K562 (cell line): ENCODE measurements at regions not wholly inside any gene's neighbourhood (a gene's known extent, or its start where the extent isn't known, plus 50 kb on each side); places are given as distances from the start of the nearest gene placed in this dataset.

ENCODE experiments used
- ATAC-seq: fragments of 200-7000 bp; cut with Tn5 transposase; 3 replicates; pipeline ENCODE4 v1.9.1; 2020; ENCODE audit warnings: moderate library complexity
- BruUV-seq: library from RNA; stranded (reverse); fragments of 400-500 nt; replicated peaks from 2 replicates; lab custom pipeline; 2021; lab: Mats Ljungman, UMichigan
- CTCF ChIA-PET: fragments of 300-600 bp; formaldehyde crosslinking; extraction: SDS; loops from one replicate; lab custom pipeline; 2021; ENCODE audit warnings: low intra/inter-chr PET ratio; lab: Yijun Ruan, JAX
- POLR2A ChIA-PET: fragments of 300-600, 350-650 bp; sonication (Branson Sonifier 250); formaldehyde crosslinking; extraction: SDS; loops from one replicate; lab custom pipeline; 2021; ENCODE audit warnings: antibody characterized with exemption, inconsistent platforms; lab: Yijun Ruan, JAX
- DNase-seq, 4 experiments: peaks; one replicate each; pipeline versions ENCODE4 v3.0.0 to v3.0.0-alpha.2; 2011 to 2018; ENCODE audit warnings: low spot score in 3 of 4, mixed read lengths in 3 of 4; ENCODE audit errors: extremely low read depth in 1 of 4
- FAIRE-seq: peaks from 2 replicates; lab custom pipeline; 2011; peaks lifted over from hg19 to GRCh38; lab: Jason Lieb, UNC
- H2AFZ ChIP-seq: 2 replicates; pipeline ENCODE4 v1.6.0; 2011; ENCODE audit warnings: low read depth, low read length, control low read depth, inconsistent platforms
- H3K27ac ChIP-seq: fragments of 200-600 bp; 3 replicates; pipeline ENCODE4 v1.8.0; 2011; ENCODE audit warnings: low read depth, mild to moderate bottlenecking, control low read depth, inconsistent platforms, low read length, moderate library complexity, mixed read lengths; ENCODE audit errors: extremely low read depth
- H3K27me3 ChIP-seq, 2 experiments: fragments of 300-600 bp in 1 of 2; 2 replicates in 1 of 2; 3 replicates in 1 of 2; pipeline versions ENCODE4 v1.6.0 to v1.8.0; 2011; ENCODE audit warnings: inconsistent platforms in 2 of 2, low read length in 2 of 2, mild to moderate bottlenecking in 1 of 2, mixed read lengths in 1 of 2, moderate library complexity in 1 of 2; ENCODE audit not compliant: control insufficient read depth in 2 of 2, insufficient read depth in 2 of 2
- H3K36me3 ChIP-seq: fragments of 300-600 bp; 3 replicates; pipeline ENCODE4 v1.8.0; 2011; ENCODE audit warnings: mild to moderate bottlenecking, low read length, inconsistent platforms; ENCODE audit not compliant: control insufficient read depth, insufficient read depth
- H3K4me1 ChIP-seq, 2 experiments: fragments of 200-600 bp in 1 of 2; replicated peaks in 1 of 2; 2 replicates in 1 of 2; 3 replicates in 1 of 2; pipeline versions ENCODE4 v1.5.1 to v1.8.0; 2011; ENCODE audit warnings: inconsistent platforms in 2 of 2, low read length in 2 of 2, mild to moderate bottlenecking in 1 of 2, mixed read lengths in 1 of 2, moderate library complexity in 1 of 2; ENCODE audit not compliant: control insufficient read depth in 2 of 2, insufficient read depth in 2 of 2
- H3K4me2 ChIP-seq: 2 replicates; pipeline ENCODE4 v1.6.1; 2011; ENCODE audit warnings: low read length, control low read depth, inconsistent platforms, mixed read lengths; ENCODE audit not compliant: insufficient read depth
- H3K4me3 ChIP-seq: fragments of 200-600 bp; sonication (generic), shearing (Covaris generic); 2 replicates; pipeline ENCODE4 v1.5.1; 2016; ENCODE audit warnings: control low read depth, inconsistent platforms
- H3K79me2 ChIP-seq: fragments of 200-600 bp; 3 replicates; pipeline ENCODE4 v1.8.0; 2011; ENCODE audit warnings: low read length, inconsistent platforms; ENCODE audit not compliant: control insufficient read depth, insufficient read depth
- H3K9ac ChIP-seq, 2 experiments: 2 replicates each; pipeline versions ENCODE4 v1.6.0 to v1.6.1; 2011; ENCODE audit warnings: low read depth in 2 of 2, low read length in 2 of 2, control low read depth in 1 of 2, inconsistent platforms in 1 of 2, mild to moderate bottlenecking in 1 of 2, mixed read lengths in 1 of 2; ENCODE audit not compliant: insufficient read depth in 1 of 2
- H3K9me1 ChIP-seq: one replicate; pipeline ENCODE4 v1.6.0; 2011; ENCODE audit warnings: inconsistent platforms, mild to moderate bottlenecking, low read length, moderate library complexity; ENCODE audit not compliant: control insufficient read depth, insufficient read depth
- H3K9me3 ChIP-seq: replicated peaks from 2 replicates; pipeline ENCODE4 v1.5.1; 2011; ENCODE audit warnings: low read depth, low read length, inconsistent platforms; ENCODE audit not compliant: control insufficient read depth, insufficient read depth
- H4K20me1 ChIP-seq: replicated peaks from 2 replicates; pipeline ENCODE4 v1.6.1; 2011; ENCODE audit warnings: low read length, inconsistent platforms, mixed read lengths; ENCODE audit not compliant: control insufficient read depth, insufficient read depth
- CBX2 ChIP-seq: fragments of 200-600 bp; sonication (generic); IDR thresholded peaks from one replicate; pipeline ENCODE4 v1.6.1; 2012; ENCODE audit warnings: mild to moderate bottlenecking, low read length, inconsistent platforms; ENCODE audit not compliant: insufficient read depth, poor library complexity, severe bottlenecking
- CEBPB ChIP-seq: fragments of 450-650 bp; IDR thresholded peaks from 2 replicates; pipeline ENCODE4 v1.6.1; 2016; ENCODE audit warnings: missing genetic modification characterization, missing compliant biosample characterization
- CHD4 ChIP-seq: fragments of 200-600 bp; sonication (generic); IDR thresholded peaks from 3 replicates; pipeline ENCODE4 v1.6.1; 2012; ENCODE audit warnings: low read depth, mild to moderate bottlenecking, mixed read lengths, low read length, inconsistent platforms; ENCODE audit not compliant: insufficient read depth, insufficient replicate concordance, poor library complexity, severe bottlenecking
- FOXP1 ChIP-seq: sonication (generic); formaldehyde crosslinking; IDR thresholded peaks from 2 replicates; pipeline ENCODE4 v1.8.0; 2022; ENCODE audit warnings: mild to moderate bottlenecking, missing genetic modification reagents
- LEF1 ChIP-seq: fragments of 450-650 bp; IDR thresholded peaks from 2 replicates; pipeline ENCODE4 v1.6.1; 2016; ENCODE audit warnings: mild to moderate bottlenecking
- MYC ChIP-seq, 2 experiments: fragments of 250-450 bp in 1 of 2; sonication (Bioruptor Pico) in 1 of 2; IDR thresholded peaks; 2 replicates each; pipeline versions ENCODE4 v1.5.1 to v1.6.1; 2012 to 2021; ENCODE audit warnings: low read depth in 2 of 2, borderline replicate concordance in 1 of 2, improper control_type of control experiment in 1 of 2, low read length in 1 of 2, mild to moderate bottlenecking in 1 of 2, moderate library complexity in 1 of 2
- NELFE ChIP-seq: IDR thresholded peaks from 2 replicates; pipeline ENCODE4 v1.6.1; 2011; ENCODE audit warnings: mild to moderate bottlenecking; ENCODE audit not compliant: insufficient read depth, insufficient read length
- NUFIP1 ChIP-seq: fragments of 450-650 bp; IDR thresholded peaks from 2 replicates; pipeline ENCODE4 v1.6.1; 2018; ENCODE audit not compliant: partially characterized antibody
- RBM39 ChIP-seq: fragments of 200-400 bp; formaldehyde crosslinking; optimal IDR thresholded peaks from 2 replicates; pipeline ENCODE3; 2018; ENCODE audit warnings: low read depth, low read length
- SMAD3 ChIP-seq: fragments of 450-650 bp; formaldehyde crosslinking; conservative IDR thresholded peaks from 2 replicates; pipeline ENCODE4 v1.4.0; 2020; ENCODE audit warnings: mild to moderate bottlenecking
- SNAPC5 ChIP-seq: fragments of 250-450 bp; sonication (Bioruptor Pico); IDR thresholded peaks from 2 replicates; pipeline ENCODE4 v1.8.0; 2021; ENCODE audit warnings: moderate library complexity, mild to moderate bottlenecking, inconsistent platforms
- SP1 ChIP-seq: sonication (generic); formaldehyde crosslinking; IDR thresholded peaks from 2 replicates; pipeline ENCODE4 v1.8.1; 2022; ENCODE audit warnings: mild to moderate bottlenecking, missing genetic modification reagents
- TFE3 ChIP-seq: fragments of 450-650 bp; formaldehyde crosslinking; IDR thresholded peaks from 2 replicates; pipeline ENCODE4 v1.4.0; 2020; ENCODE audit warnings: mild to moderate bottlenecking, mixed read lengths
- ZNF282 ChIP-seq: sonication (generic); formaldehyde crosslinking; IDR thresholded peaks from 2 replicates; pipeline ENCODE4 v1.8.1; 2023; ENCODE audit warnings: missing genetic modification reagents
- ZNF584 ChIP-seq: fragments of 200-800 bp; sonication (Bioruptor generic); IDR thresholded peaks from 2 replicates; pipeline ENCODE4 v1.6.1; 2016; ENCODE audit warnings: low read depth, mild to moderate bottlenecking, missing genetic modification characterization, missing compliant biosample characterization
- ZZZ3 ChIP-seq: fragments of 450-650 bp; IDR thresholded peaks from 2 replicates; pipeline ENCODE4 v1.6.1; 2016; ENCODE audit warnings: antibody characterized with exemption, mild to moderate bottlenecking, moderate library complexity
- WGBS: fragments of 100-300 bp; shearing (Covaris generic); methylation state at CpG from one replicate; pipeline ENCODE4 v1.1.6; 2016; ENCODE audit warnings: low coverage, mixed read lengths; ENCODE audit not compliant: insufficient coverage; ENCODE audit errors: missing lambda C conversion rate; 5-methylcytosine and 5-hydroxymethylcytosine counted together
- in situ Hi-C: fragments of 300-500 bp; cut with MboI; formaldehyde crosslinking; loops from 4 replicates; pipeline ENCODE4 v1.15.0; 2018; ENCODE audit warnings: inconsistent platforms, mixed read lengths
- intact Hi-C: fragments of 100-400 bp; cut with micrococcal nuclease; formaldehyde crosslinking; loops from 2 replicates; pipeline ENCODE4 v1.14.2; 2022
- TF ChIP-seq, protein P1 (sequence below): fragments of 250-450 bp; sonication (Bioruptor Pico); IDR thresholded peaks from 2 replicates; pipeline ENCODE4 v1.8.0; 2021; ENCODE audit warnings: moderate library complexity, mild to moderate bottlenecking, inconsistent platforms
- TF ChIP-seq, protein P2 (sequence below): sonication (generic); formaldehyde crosslinking; IDR thresholded peaks from 2 replicates; pipeline ENCODE4 v1.8.0; 2022; ENCODE audit warnings: mild to moderate bottlenecking, low read depth, missing genetic modification reagents

- ChIA-PET CTCF (no interaction called here), POLR2A (interaction anchor here (0.5 to 1.1 kb wide), 4 partner anchors 13 to 71 kb away, joined by 3 to 6 read pairs (median 4); no protein-coding TSS in a partner anchor)
- H3K9me3 ChIP-seq = no peaks in the 10 kb centered on the region
- ATAC-seq (peak; percentile 34), FAIRE-seq (peak; percentile 48), DNase-seq (peak; percentile 41 to 60 (median 58))
- H3K4me2 ChIP-seq = peak overlapping the region; percentile 66
- no peaks in the 10 kb centered on the region for H3K9me1 ChIP-seq
- intact Hi-C loops (no loop called here), in situ Hi-C loops (no loop called here)
- no peaks in the 10 kb centered on the region for H3K27me3 ChIP-seq
- no peaks in the 10 kb centered on the region for H4K20me1 ChIP-seq
- no peaks in the 10 kb centered on the region for H3K79me2 ChIP-seq
- peaks cover 45 to 84% of the 10 kb centered on the region in 2 experiments; a peak in 4 of 5 replicates for H3K4me1 ChIP-seq
- H2AFZ ChIP-seq = peak overlapping the region; percentile 71
- no TSS peak for BruUV-seq
- H3K27ac ChIP-seq = peak overlapping the region; percentile 7; the same call in 2 of the 3 replicates
- TF ChIP-seq NELFE (no peak), NUFIP1 (no peak), MYC (IDR thresholded peaks at IDR 0.05; ENCODE audit: low read depth, low read length) (no peak), MYC (CRISPR knock-in tag; IDR thresholded peaks at IDR 0.05; ENCODE audit: borderline replicate concordance, low read depth) (no peak), ZNF584 (no peak), CEBPB (tag) (no peak), TFE3 (CRISPR knock-in tag) (no peak), SNAPC5 (no peak), ZZZ3 (no peak), SMAD3 (CRISPR knock-in tag) (no peak), RBM39 (no peak), CBX2 (no peak), SP1 (CRISPR knock-in tag) (no peak), LEF1 (no peak), FOXP1 (CRISPR knock-in tag) (no peak), CHD4 (no peak), ZNF282 (CRISPR knock-in tag) (no peak)
- TF ChIP-seq, protein P1, sequence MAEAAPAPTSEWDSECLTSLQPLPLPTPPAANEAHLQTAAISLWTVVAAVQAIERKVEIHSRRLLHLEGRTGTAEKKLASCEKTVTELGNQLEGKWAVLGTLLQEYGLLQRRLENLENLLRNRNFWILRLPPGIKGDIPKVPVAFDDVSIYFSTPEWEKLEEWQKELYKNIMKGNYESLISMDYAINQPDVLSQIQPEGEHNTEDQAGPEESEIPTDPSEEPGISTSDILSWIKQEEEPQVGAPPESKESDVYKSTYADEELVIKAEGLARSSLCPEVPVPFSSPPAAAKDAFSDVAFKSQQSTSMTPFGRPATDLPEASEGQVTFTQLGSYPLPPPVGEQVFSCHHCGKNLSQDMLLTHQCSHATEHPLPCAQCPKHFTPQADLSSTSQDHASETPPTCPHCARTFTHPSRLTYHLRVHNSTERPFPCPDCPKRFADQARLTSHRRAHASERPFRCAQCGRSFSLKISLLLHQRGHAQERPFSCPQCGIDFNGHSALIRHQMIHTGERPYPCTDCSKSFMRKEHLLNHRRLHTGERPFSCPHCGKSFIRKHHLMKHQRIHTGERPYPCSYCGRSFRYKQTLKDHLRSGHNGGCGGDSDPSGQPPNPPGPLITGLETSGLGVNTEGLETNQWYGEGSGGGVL (CRISPR knock-in tag) = no peak
- TF ChIP-seq, protein P2, sequence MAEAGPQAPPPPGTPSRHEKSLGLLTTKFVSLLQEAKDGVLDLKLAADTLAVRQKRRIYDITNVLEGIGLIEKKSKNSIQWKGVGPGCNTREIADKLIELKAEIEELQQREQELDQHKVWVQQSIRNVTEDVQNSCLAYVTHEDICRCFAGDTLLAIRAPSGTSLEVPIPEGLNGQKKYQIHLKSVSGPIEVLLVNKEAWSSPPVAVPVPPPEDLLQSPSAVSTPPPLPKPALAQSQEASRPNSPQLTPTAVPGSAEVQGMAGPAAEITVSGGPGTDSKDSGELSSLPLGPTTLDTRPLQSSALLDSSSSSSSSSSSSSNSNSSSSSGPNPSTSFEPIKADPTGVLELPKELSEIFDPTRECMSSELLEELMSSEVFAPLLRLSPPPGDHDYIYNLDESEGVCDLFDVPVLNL (CRISPR knock-in tag) = no peak
- 3% methylated on average over 5 of the region's 5 CpGs for WGBS
- H3K36me3 ChIP-seq = no peaks in the 10 kb centered on the region
- H3K4me3 ChIP-seq = no peak overlapping the region
- H3K9ac ChIP-seq = peak overlapping the region; percentile 45 to 51; a peak in 2 of 4 replicates
Observed at GRCh38 chr15:77738038-77738370, 105.3 kb upstream of the LINGO1 start.
